ENCODE measurements at regions not wholly inside any gene's neighbourhood (a gene's known extent, or its start where the extent isn't known, plus 50 kb on each side); places are given as distances from the start of the nearest gene placed in this dataset.

- DNase-seq (no peak), FAIRE-seq (no peak)
- Histone ChIP-seq H3K27ac (ENCODE audit: low read depth in 1 of 3, low read length in 2 of 3) (no peak overlapping the region), H3K36me3 (ENCODE audit: control insufficient read depth in 3 of 3, insufficient read depth in 2 of 3, low read depth in 1 of 3, low read length in 3 of 3) (no peaks in the 10 kb centered on the region), H3K27me3 (ENCODE audit: control insufficient read depth in 3 of 3, insufficient read depth in 3 of 3, low read length in 3 of 3) (no peaks in the 10 kb centered on the region), H3K4me1 (ENCODE audit: control insufficient read depth in 3 of 3, insufficient read depth in 2 of 3, low read depth in 1 of 3, low read length in 2 of 3) (no peaks in the 10 kb centered on the region), H3K9me3 (ENCODE audit: control insufficient read depth in 2 of 2, insufficient read depth in 1 of 2, low read depth in 1 of 2, low read length in 1 of 2) (peaks cover 0 to 10% of the 10 kb centered on the region in 2 donors), H3K4me3 (ENCODE audit: low read depth in 1 of 3, low read length in 3 of 3) (no peak overlapping the region)
Measured at GRCh38 chr2:187213798-187214197, 234.3 kb downstream of the CALCRL start.

GRCh38 chr2:187210726-187211125 is 237.3 kb downstream of the CALCRL start:
- DNase-seq (peak in 1 of 2 donors; percentile 8), FAIRE-seq (no peak)
- Histone ChIP-seq H3K27me3 (ENCODE audit: control insufficient read depth in 3 of 3, insufficient read depth in 3 of 3, low read length in 3 of 3) (no peaks in the 10 kb centered on the region), H3K9me3 (ENCODE audit: control insufficient read depth in 2 of 2, insufficient read depth in 1 of 2, low read depth in 1 of 2, low read length in 1 of 2) (peaks cover 0 to 8% of the 10 kb centered on the region in 2 donors), H3K36me3 (ENCODE audit: control insufficient read depth in 3 of 3, insufficient read depth in 2 of 3, low read depth in 1 of 3, low read length in 3 of 3) (no peaks in the 10 kb centered on the region), H3K4me1 (ENCODE audit: control insufficient read depth in 3 of 3, insufficient read depth in 2 of 3, low read depth in 1 of 3, low read length in 2 of 3) (no peaks in the 10 kb centered on the region), H3K27ac (ENCODE audit: low read depth in 1 of 3, low read length in 2 of 3) (no peak overlapping the region), H3K4me3 (ENCODE audit: low read depth in 1 of 3, low read length in 3 of 3) (no peak overlapping the region)
- 58 to 67% (median 62%) methylated on average over 3 of the region's 3 CpGs for WGBS, 3 donors

- WGBS, 3 donors: 63 to 83% (median 76%) methylated on average over 3 of the region's 3 CpGs
- H3K9me3 ChIP-seq (ENCODE audit: control insufficient read depth in 2 of 2, insufficient read depth in 1 of 2, low read depth in 1 of 2, low read length in 1 of 2): peaks cover 0 to 8% of the 10 kb centered on the region in 2 donors
- H3K27me3 ChIP-seq (ENCODE audit: control insufficient read depth in 3 of 3, insufficient read depth in 3 of 3, low read length in 3 of 3): no peaks in the 10 kb centered on the region
- H3K27ac ChIP-seq (ENCODE audit: low read depth in 1 of 3, low read length in 2 of 3): no peak overlapping the region
- no peak for DNase-seq
- no peaks in the 10 kb centered on the region for H3K36me3 ChIP-seq (ENCODE audit: control insufficient read depth in 3 of 3, insufficient read depth in 2 of 3, low read depth in 1 of 3, low read length in 3 of 3)
- no peak for FAIRE-seq
- no peaks in the 10 kb centered on the region for H3K4me1 ChIP-seq (ENCODE audit: control insufficient read depth in 3 of 3, insufficient read depth in 2 of 3, low read depth in 1 of 3, low read length in 2 of 3)
- no peak overlapping the region for H3K4me3 ChIP-seq (ENCODE audit: low read depth in 1 of 3, low read length in 3 of 3)
Measured at GRCh38 chr2:187208199-187208785, 239.8 kb downstream of the CALCRL start.

- H3K27ac ChIP-seq (ENCODE audit: low read depth in 1 of 3, low read length in 2 of 3): no peak overlapping the region
- no peaks in the 10 kb centered on the region for H3K36me3 ChIP-seq (ENCODE audit: control insufficient read depth in 3 of 3, insufficient read depth in 2 of 3, low read depth in 1 of 3, low read length in 3 of 3)
- DNase-seq (no peak), FAIRE-seq (no peak)
- peaks cover 0 to 11% of the 10 kb centered on the region in 2 donors for H3K9me3 ChIP-seq (ENCODE audit: control insufficient read depth in 2 of 2, insufficient read depth in 1 of 2, low read depth in 1 of 2, low read length in 1 of 2)
- H3K4me1 ChIP-seq (ENCODE audit: control insufficient read depth in 3 of 3, insufficient read depth in 2 of 3, low read depth in 1 of 3, low read length in 2 of 3): no peaks in the 10 kb centered on the region
- 58 to 73% (median 67%) methylated on average over 2 of the region's 2 CpGs for WGBS, 3 donors
- no peak overlapping the region for H3K4me3 ChIP-seq (ENCODE audit: low read depth in 1 of 3, low read length in 3 of 3)
- H3K27me3 ChIP-seq (ENCODE audit: control insufficient read depth in 3 of 3, insufficient read depth in 3 of 3, low read length in 3 of 3): no peaks in the 10 kb centered on the region
Measured at GRCh38 chr2:187207126-187207525, 240.9 kb downstream of the CALCRL start.

GRCh38 chr2:187206471-187206870 is 241.6 kb downstream of the CALCRL start:
- Histone ChIP-seq H3K27me3 (ENCODE audit: control insufficient read depth in 3 of 3, insufficient read depth in 3 of 3, low read length in 3 of 3) (no peaks in the 10 kb centered on the region), H3K27ac (ENCODE audit: low read depth in 1 of 3, low read length in 2 of 3) (no peak overlapping the region), H3K4me1 (ENCODE audit: control insufficient read depth in 3 of 3, insufficient read depth in 2 of 3, low read depth in 1 of 3, low read length in 2 of 3) (no peaks in the 10 kb centered on the region), H3K36me3 (ENCODE audit: control insufficient read depth in 3 of 3, insufficient read depth in 2 of 3, low read depth in 1 of 3, low read length in 3 of 3) (no peaks in the 10 kb centered on the region), H3K4me3 (ENCODE audit: low read depth in 1 of 3, low read length in 3 of 3) (no peak overlapping the region), H3K9me3 (ENCODE audit: control insufficient read depth in 2 of 2, insufficient read depth in 1 of 2, low read depth in 1 of 2, low read length in 1 of 2) (peaks cover 0 to 15% of the 10 kb centered on the region in 2 donors)
- 69 to 91% (median 78%) methylated on average over 1 of the region's 1 CpG for WGBS, 3 donors
- FAIRE-seq: no peak
- DNase-seq: no peak

- H3K4me3 ChIP-seq (ENCODE audit: low read depth in 1 of 3, low read length in 3 of 3): no peak overlapping the region
- H3K4me1 ChIP-seq (ENCODE audit: control insufficient read depth in 3 of 3, insufficient read depth in 2 of 3, low read depth in 1 of 3, low read length in 2 of 3): no peaks in the 10 kb centered on the region
- H3K27me3 ChIP-seq (ENCODE audit: control insufficient read depth in 3 of 3, insufficient read depth in 3 of 3, low read length in 3 of 3): no peaks in the 10 kb centered on the region
- DNase-seq (no peak), FAIRE-seq (no peak)
- peaks cover 0 to 17% of the 10 kb centered on the region in 2 donors for H3K9me3 ChIP-seq (ENCODE audit: control insufficient read depth in 2 of 2, insufficient read depth in 1 of 2, low read depth in 1 of 2, low read length in 1 of 2)
- 71 to 87% (median 86%) methylated on average over 4 of the region's 4 CpGs for WGBS, 3 donors
- no peak overlapping the region for H3K27ac ChIP-seq (ENCODE audit: low read depth in 1 of 3, low read length in 2 of 3)
- H3K36me3 ChIP-seq (ENCODE audit: control insufficient read depth in 3 of 3, insufficient read depth in 2 of 3, low read depth in 1 of 3, low read length in 3 of 3): no peaks in the 10 kb centered on the region
Measured at GRCh38 chr2:187206071-187206470, 242.0 kb downstream of the CALCRL start.

- peaks cover 0 to 10% of the 10 kb centered on the region in 2 donors for H3K9me3 ChIP-seq (ENCODE audit: control insufficient read depth in 2 of 2, insufficient read depth in 1 of 2, low read depth in 1 of 2, low read length in 1 of 2)
- no peaks in the 10 kb centered on the region for H3K27me3 ChIP-seq (ENCODE audit: control insufficient read depth in 3 of 3, insufficient read depth in 3 of 3, low read length in 3 of 3)
- no peak overlapping the region for H3K27ac ChIP-seq (ENCODE audit: low read depth in 1 of 3, low read length in 2 of 3)
- DNase-seq (no peak), FAIRE-seq (no peak)
- no peaks in the 10 kb centered on the region for H3K36me3 ChIP-seq (ENCODE audit: control insufficient read depth in 3 of 3, insufficient read depth in 2 of 3, low read depth in 1 of 3, low read length in 3 of 3)
- no peaks in the 10 kb centered on the region for H3K4me1 ChIP-seq (ENCODE audit: control insufficient read depth in 3 of 3, insufficient read depth in 2 of 3, low read depth in 1 of 3, low read length in 2 of 3)
- no peak overlapping the region for H3K4me3 ChIP-seq (ENCODE audit: low read depth in 1 of 3, low read length in 3 of 3)
Measured at GRCh38 chr2:187198136-187198535, 249.9 kb downstream of the CALCRL start.

GRCh38 chr2:187194049-187194448 is 254.0 kb downstream of the CALCRL start:
- no peak overlapping the region for H3K4me3 ChIP-seq (ENCODE audit: low read depth in 1 of 3, low read length in 3 of 3)
- no peaks in the 10 kb centered on the region for H3K36me3 ChIP-seq (ENCODE audit: control insufficient read depth in 3 of 3, insufficient read depth in 2 of 3, low read depth in 1 of 3, low read length in 3 of 3)
- DNase-seq (no peak), FAIRE-seq (no peak)
- H3K27me3 ChIP-seq (ENCODE audit: control insufficient read depth in 3 of 3, insufficient read depth in 3 of 3, low read length in 3 of 3): no peaks in the 10 kb centered on the region
- no peaks in the 10 kb centered on the region for H3K4me1 ChIP-seq (ENCODE audit: control insufficient read depth in 3 of 3, insufficient read depth in 2 of 3, low read depth in 1 of 3, low read length in 2 of 3)
- no peaks in the 10 kb centered on the region for H3K9me3 ChIP-seq (ENCODE audit: control insufficient read depth in 2 of 2, insufficient read depth in 1 of 2, low read depth in 1 of 2, low read length in 1 of 2)
- no peak overlapping the region for H3K27ac ChIP-seq (ENCODE audit: low read depth in 1 of 3, low read length in 2 of 3)

All from small intestine (tissue), 7 donors.